ENCODE measurements at regions not wholly inside any gene's neighbourhood (a gene's known extent, or its start where the extent isn't known, plus 50 kb on each side); places are given as distances from the start of the nearest gene placed in this dataset.

- 93% methylated on average over 3 of the region's 3 CpGs for WGBS
- H3K27me3 ChIP-seq (ENCODE audit: control insufficient read depth in 4 of 4, insufficient read depth in 4 of 4, low read length in 3 of 4) = no peaks in the 10 kb centered on the region
- H3K9me3 ChIP-seq (ENCODE audit: control insufficient read depth in 4 of 4, low read length in 3 of 4) = peaks cover 1 to 6% (median 3%) of the 10 kb centered on the region in 4 donors
- TF ChIP-seq NR2F2 (IDR thresholded peaks at IDR 0.05) (no peak), ATF3 (IDR thresholded peaks at IDR 0.05) (no peak), JUND (IDR thresholded peaks at IDR 0.05) (no peak), RAD21 (IDR thresholded peaks at IDR 0.05) (no peak), FOXA1 (IDR thresholded peaks at IDR 0.05) (no peak), GABPA (IDR thresholded peaks at IDR 0.05 in 1 of 2, conservative IDR thresholded peaks at IDR 0.05 in 1 of 2) (no peak), FOXA2 (IDR thresholded peaks at IDR 0.05) (no peak), HNF4G (IDR thresholded peaks at IDR 0.05) (no peak), SP1 (IDR thresholded peaks at IDR 0.05) (no peak), TAF1 (conservative IDR thresholded peaks at IDR 0.05) (no peak)
- no peaks in the 10 kb centered on the region for H3K4me1 ChIP-seq (ENCODE audit: control insufficient read depth in 4 of 4, insufficient read depth in 4 of 4, low read length in 3 of 4)
- no peaks in the 10 kb centered on the region for H3K36me3 ChIP-seq (ENCODE audit: control insufficient read depth in 4 of 4, insufficient read depth in 3 of 4, low read depth in 1 of 4, low read length in 3 of 4)
- H3K9ac ChIP-seq (ENCODE audit: low read depth in 1 of 2, low read length in 2 of 2) = no peak overlapping the region
- H3K4me3 ChIP-seq (ENCODE audit: low read depth in 1 of 3, low read length in 3 of 3) = no peak overlapping the region
- no peak for DNase-seq (ENCODE audit: low spot score)
- no peak overlapping the region for H3K27ac ChIP-seq (ENCODE audit: low read depth in 1 of 2, low read length in 2 of 2)
Observed at GRCh38 chr3:74564560-74564959, 49.9 kb downstream of the CNTN3 start.

GRCh38 chr3:74562558-74563269 lies 51.7 kb downstream of the CNTN3 start:
- no peak for TF ChIP-seq NR2F2 (IDR thresholded peaks at IDR 0.05)
- TF ChIP-seq ZBTB33 (IDR thresholded peaks at IDR 0.05) = no peak
- TF ChIP-seq HNF4G (IDR thresholded peaks at IDR 0.05) = no peak
- no peak for TF ChIP-seq REST (IDR thresholded peaks at IDR 0.05)
- TF ChIP-seq FOXA1 (IDR thresholded peaks at IDR 0.05) = no peak
- TF ChIP-seq JUND (IDR thresholded peaks at IDR 0.05) = no peak
- TF ChIP-seq EGR1 (IDR thresholded peaks at IDR 0.05; ENCODE audit: low read depth in 2 of 2) = no peak
- no peak for TF ChIP-seq HNF4A (conservative IDR thresholded peaks at IDR 0.05)
- TF ChIP-seq ATF3 (IDR thresholded peaks at IDR 0.05) = no peak
- no peak for TF ChIP-seq MAX (IDR thresholded peaks at IDR 0.05)
- no peak for TF ChIP-seq RXRA (IDR thresholded peaks at IDR 0.05)
- TF ChIP-seq SP1 (IDR thresholded peaks at IDR 0.05) = no peak
- TF ChIP-seq YY1 (IDR thresholded peaks at IDR 0.05) = no peak
- no peak for TF ChIP-seq GABPA (IDR thresholded peaks at IDR 0.05 in 1 of 2, conservative IDR thresholded peaks at IDR 0.05 in 1 of 2)
- no peak for TF ChIP-seq CTCF (IDR thresholded peaks at IDR 0.05; ENCODE audit: low read depth, low read length, missing input control)
- no peak for TF ChIP-seq RAD21 (IDR thresholded peaks at IDR 0.05)
- TF ChIP-seq TAF1 (conservative IDR thresholded peaks at IDR 0.05) = no peak
- no peak for TF ChIP-seq FOXA2 (IDR thresholded peaks at IDR 0.05)
- H3K9me3 ChIP-seq (ENCODE audit: control insufficient read depth in 4 of 4, low read length in 3 of 4) = peaks cover 3 to 11% (median 9%) of the 10 kb centered on the region in 4 donors
- no peaks in the 10 kb centered on the region for H3K27me3 ChIP-seq (ENCODE audit: control insufficient read depth in 4 of 4, insufficient read depth in 4 of 4, low read length in 3 of 4)
- H3K36me3 ChIP-seq (ENCODE audit: control insufficient read depth in 4 of 4, insufficient read depth in 3 of 4, low read depth in 1 of 4, low read length in 3 of 4) = no peaks in the 10 kb centered on the region
- H3K4me3 ChIP-seq (ENCODE audit: low read depth in 1 of 3, low read length in 3 of 3) = no peak overlapping the region
- H3K9ac ChIP-seq (ENCODE audit: low read depth in 1 of 2, low read length in 2 of 2) = no peak overlapping the region
- H3K4me1 ChIP-seq (ENCODE audit: control insufficient read depth in 4 of 4, insufficient read depth in 4 of 4, low read length in 3 of 4) = no peaks in the 10 kb centered on the region
- no peak overlapping the region for H3K27ac ChIP-seq (ENCODE audit: low read depth in 1 of 2, low read length in 2 of 2)
- no peak for DNase-seq (ENCODE audit: low spot score)
- WGBS = 88% methylated on average over 8 of the region's 8 CpGs
